K562 (cell line): ENCODE measurements at regions not wholly inside any gene's neighbourhood (a gene's known extent, or its start where the extent isn't known, plus 50 kb on each side); places are given as distances from the start of the nearest gene placed in this dataset.

Source experiments
- DDX20 ChIP-seq: fragments of 450-650 bp; IDR thresholded peaks from 2 replicates; pipeline ENCODE4 v1.6.1; 2016; ENCODE audit warnings: missing genetic modification characterization, low read depth, mild to moderate bottlenecking, missing compliant biosample characterization, moderate library complexity
- DMBX1 ChIP-seq: fragments of 250-450 bp; sonication (Bioruptor Pico); IDR thresholded peaks from 2 replicates; pipeline ENCODE4 v1.8.0; 2022; ENCODE audit warnings: inconsistent platforms, mild to moderate bottlenecking, moderate library complexity, borderline replicate concordance
- MEF2D ChIP-seq: conservative IDR thresholded peaks from 2 replicates; pipeline ENCODE4 v1.6.1; 2016; ENCODE audit warnings: low read depth, missing genetic modification characterization, missing compliant biosample characterization
- NELFE ChIP-seq: IDR thresholded peaks from 2 replicates; pipeline ENCODE4 v1.6.1; 2011; ENCODE audit warnings: mild to moderate bottlenecking; ENCODE audit not compliant: insufficient read depth, insufficient read length
- NONO ChIP-seq, 2 experiments: fragments of 200-400 bp in 1 of 2; fragments of 450-650 bp in 1 of 2; formaldehyde crosslinking in 1 of 2; IDR thresholded peaks; 2 replicates each; pipeline ENCODE4 v1.6.1; 2017; ENCODE audit warnings: low read depth in 2 of 2, mild to moderate bottlenecking in 2 of 2, moderate library complexity in 2 of 2, low read length in 1 of 2
- POLR2AphosphoS5 ChIP-seq: IDR thresholded peaks from 2 replicates; pipeline ENCODE4 v1.6.1; 2011; ENCODE audit warnings: mild to moderate bottlenecking, low read depth, low read length, moderate library complexity; ENCODE audit not compliant: control insufficient read depth, insufficient read depth
- PRMT5 ChIP-seq: sonication (generic); formaldehyde crosslinking; IDR thresholded peaks from 2 replicates; pipeline ENCODE4 v1.5.0; 2020; ENCODE audit warnings: missing genetic modification reagents
- SMC3 ChIP-seq: conservative IDR thresholded peaks from 2 replicates; pipeline ENCODE4 v1.6.1; 2011; ENCODE audit warnings: low read depth, low read length, improper control_type of control experiment; ENCODE audit not compliant: insufficient read depth
- STAT5B ChIP-seq: fragments of 250-450 bp; sonication (Bioruptor Pico); IDR thresholded peaks from 2 replicates; pipeline ENCODE4 v1.8.0; 2021; ENCODE audit warnings: mild to moderate bottlenecking, inconsistent platforms
- XRCC5 ChIP-seq: fragments of 200-400 bp; formaldehyde crosslinking; IDR thresholded peaks from 2 replicates; pipeline ENCODE4 v1.6.1; 2017; ENCODE audit warnings: low read depth, mild to moderate bottlenecking, low read length
- ZNF12 ChIP-seq: sonication (generic); formaldehyde crosslinking; IDR thresholded peaks from 2 replicates; pipeline ENCODE4 v1.4.0; 2020; ENCODE audit warnings: mild to moderate bottlenecking, missing genetic modification reagents
- ZNF780A ChIP-seq: fragments of 250-450 bp; sonication (Bioruptor Pico); IDR thresholded peaks from 2 replicates; pipeline ENCODE4 v1.5.0; 2021; ENCODE audit warnings: mild to moderate bottlenecking
- TF ChIP-seq, protein P1 (sequence below): fragments of 250-450 bp; sonication (Bioruptor Pico); IDR thresholded peaks from 2 replicates; pipeline ENCODE4 v1.5.0; 2021
- TF ChIP-seq, protein P2 (sequence below): conservative IDR thresholded peaks from 2 replicates; pipeline ENCODE4 v1.6.1; 2011; ENCODE audit warnings: low read depth, mild to moderate bottlenecking, low read length; ENCODE audit not compliant: control insufficient read depth
- TF ChIP-seq, protein P3 (sequence below): fragments of 250-450 bp; sonication (Bioruptor Pico); IDR thresholded peaks from 2 replicates; pipeline ENCODE4 v1.8.0; 2021; ENCODE audit warnings: mild to moderate bottlenecking, moderate library complexity
- TF ChIP-seq, protein P4 (sequence below), 2 experiments: fragments of 450-650 bp; formaldehyde crosslinking in 1 of 2; IDR thresholded peaks; 2 replicates each; pipeline versions ENCODE4 v1.4.0 to v1.6.1; 2014 to 2020; ENCODE audit warnings: mild to moderate bottlenecking in 2 of 2, borderline replicate concordance in 1 of 2, low read depth in 1 of 2

DNA sequence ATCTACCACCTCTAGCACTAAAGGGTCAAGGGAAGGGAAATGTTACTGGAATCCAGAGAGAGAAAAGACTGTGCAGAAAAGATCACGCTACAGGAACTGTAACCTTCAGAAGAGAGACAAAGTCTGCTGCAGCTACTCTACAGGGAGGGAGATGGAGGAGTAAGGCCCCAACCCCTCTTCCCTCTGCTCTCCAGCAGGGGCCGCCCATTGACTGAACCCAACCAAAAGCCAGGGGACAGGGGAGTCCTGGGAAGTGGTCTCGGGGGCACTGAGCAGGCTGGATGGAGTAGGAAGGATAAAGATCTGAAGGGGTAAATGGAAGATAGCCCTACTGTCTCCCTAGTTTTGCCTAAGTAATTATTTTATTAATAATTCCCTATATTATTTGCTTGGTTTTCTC, 72.8 kb upstream of the NR5A2 start (continued):
- TF ChIP-seq, protein P1, sequence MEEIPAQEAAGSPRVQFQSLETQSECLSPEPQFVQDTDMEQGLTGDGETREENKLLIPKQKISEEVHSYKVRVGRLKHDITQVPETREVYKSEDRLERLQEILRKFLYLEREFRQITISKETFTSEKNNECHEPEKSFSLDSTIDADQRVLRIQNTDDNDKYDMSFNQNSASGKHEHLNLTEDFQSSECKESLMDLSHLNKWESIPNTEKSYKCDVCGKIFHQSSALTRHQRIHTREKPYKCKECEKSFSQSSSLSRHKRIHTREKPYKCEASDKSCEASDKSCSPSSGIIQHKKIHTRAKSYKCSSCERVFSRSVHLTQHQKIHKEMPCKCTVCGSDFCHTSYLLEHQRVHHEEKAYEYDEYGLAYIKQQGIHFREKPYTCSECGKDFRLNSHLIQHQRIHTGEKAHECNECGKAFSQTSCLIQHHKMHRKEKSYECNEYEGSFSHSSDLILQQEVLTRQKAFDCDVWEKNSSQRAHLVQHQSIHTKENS (CRISPR knock-in tag), result no peak
- no peak for TF ChIP-seq NELFE
- no peak for TF ChIP-seq ZNF12 (CRISPR knock-in tag)
- no peak for TF ChIP-seq POLR2AphosphoS5
- TF ChIP-seq PRMT5, result no peak
- TF ChIP-seq, protein P2, sequence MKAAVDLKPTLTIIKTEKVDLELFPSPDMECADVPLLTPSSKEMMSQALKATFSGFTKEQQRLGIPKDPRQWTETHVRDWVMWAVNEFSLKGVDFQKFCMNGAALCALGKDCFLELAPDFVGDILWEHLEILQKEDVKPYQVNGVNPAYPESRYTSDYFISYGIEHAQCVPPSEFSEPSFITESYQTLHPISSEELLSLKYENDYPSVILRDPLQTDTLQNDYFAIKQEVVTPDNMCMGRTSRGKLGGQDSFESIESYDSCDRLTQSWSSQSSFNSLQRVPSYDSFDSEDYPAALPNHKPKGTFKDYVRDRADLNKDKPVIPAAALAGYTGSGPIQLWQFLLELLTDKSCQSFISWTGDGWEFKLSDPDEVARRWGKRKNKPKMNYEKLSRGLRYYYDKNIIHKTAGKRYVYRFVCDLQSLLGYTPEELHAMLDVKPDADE, result no peak
- no peak for TF ChIP-seq XRCC5
- TF ChIP-seq DDX20 (tag), result no peak
- no peak for TF ChIP-seq DMBX1 (CRISPR knock-in tag)
- TF ChIP-seq ZNF780A (CRISPR knock-in tag), result no peak
- TF ChIP-seq, protein P3, sequence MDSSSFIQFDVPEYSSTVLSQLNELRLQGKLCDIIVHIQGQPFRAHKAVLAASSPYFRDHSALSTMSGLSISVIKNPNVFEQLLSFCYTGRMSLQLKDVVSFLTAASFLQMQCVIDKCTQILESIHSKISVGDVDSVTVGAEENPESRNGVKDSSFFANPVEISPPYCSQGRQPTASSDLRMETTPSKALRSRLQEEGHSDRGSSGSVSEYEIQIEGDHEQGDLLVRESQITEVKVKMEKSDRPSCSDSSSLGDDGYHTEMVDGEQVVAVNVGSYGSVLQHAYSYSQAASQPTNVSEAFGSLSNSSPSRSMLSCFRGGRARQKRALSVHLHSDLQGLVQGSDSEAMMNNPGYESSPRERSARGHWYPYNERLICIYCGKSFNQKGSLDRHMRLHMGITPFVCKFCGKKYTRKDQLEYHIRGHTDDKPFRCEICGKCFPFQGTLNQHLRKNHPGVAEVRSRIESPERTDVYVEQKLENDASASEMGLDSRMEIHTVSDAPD (CRISPR knock-in tag), result no peak
- 0 out of 2 replicates have a peak, but pooled peaks have one; percentile 18 for TF ChIP-seq SMC3
- no peak for TF ChIP-seq NONO (IDR thresholded peaks at IDR 0.05; ENCODE audit: low read depth in 2 of 2, low read length in 1 of 2)
- TF ChIP-seq STAT5B (CRISPR knock-in tag), result no peak
- TF ChIP-seq MEF2D (tag), result no peak
- TF ChIP-seq, protein P4, sequence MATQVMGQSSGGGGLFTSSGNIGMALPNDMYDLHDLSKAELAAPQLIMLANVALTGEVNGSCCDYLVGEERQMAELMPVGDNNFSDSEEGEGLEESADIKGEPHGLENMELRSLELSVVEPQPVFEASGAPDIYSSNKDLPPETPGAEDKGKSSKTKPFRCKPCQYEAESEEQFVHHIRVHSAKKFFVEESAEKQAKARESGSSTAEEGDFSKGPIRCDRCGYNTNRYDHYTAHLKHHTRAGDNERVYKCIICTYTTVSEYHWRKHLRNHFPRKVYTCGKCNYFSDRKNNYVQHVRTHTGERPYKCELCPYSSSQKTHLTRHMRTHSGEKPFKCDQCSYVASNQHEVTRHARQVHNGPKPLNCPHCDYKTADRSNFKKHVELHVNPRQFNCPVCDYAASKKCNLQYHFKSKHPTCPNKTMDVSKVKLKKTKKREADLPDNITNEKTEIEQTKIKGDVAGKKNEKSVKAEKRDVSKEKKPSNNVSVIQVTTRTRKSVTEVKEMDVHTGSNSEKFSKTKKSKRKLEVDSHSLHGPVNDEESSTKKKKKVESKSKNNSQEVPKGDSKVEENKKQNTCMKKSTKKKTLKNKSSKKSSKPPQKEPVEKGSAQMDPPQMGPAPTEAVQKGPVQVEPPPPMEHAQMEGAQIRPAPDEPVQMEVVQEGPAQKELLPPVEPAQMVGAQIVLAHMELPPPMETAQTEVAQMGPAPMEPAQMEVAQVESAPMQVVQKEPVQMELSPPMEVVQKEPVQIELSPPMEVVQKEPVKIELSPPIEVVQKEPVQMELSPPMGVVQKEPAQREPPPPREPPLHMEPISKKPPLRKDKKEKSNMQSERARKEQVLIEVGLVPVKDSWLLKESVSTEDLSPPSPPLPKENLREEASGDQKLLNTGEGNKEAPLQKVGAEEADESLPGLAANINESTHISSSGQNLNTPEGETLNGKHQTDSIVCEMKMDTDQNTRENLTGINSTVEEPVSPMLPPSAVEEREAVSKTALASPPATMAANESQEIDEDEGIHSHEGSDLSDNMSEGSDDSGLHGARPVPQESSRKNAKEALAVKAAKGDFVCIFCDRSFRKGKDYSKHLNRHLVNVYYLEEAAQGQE (IDR thresholded peaks at IDR 0.05; ENCODE audit: borderline replicate concordance), result peak; percentile 5; the same call in 1 of the 2 replicates
- TF ChIP-seq, protein P4 (CRISPR knock-in tag; IDR thresholded peaks at IDR 0.05; ENCODE audit: low read depth), result no peak
